HG02973 (cell line): ENCODE measurements at regions not wholly inside any gene's neighbourhood (a gene's known extent, or its start where the extent isn't known, plus 50 kb on each side); places are given as distances from the start of the nearest gene placed in this dataset.

Experiments used
- ATAC-seq: cut with Tn5 transposase; IDR thresholded peaks from one replicate; pipeline ENCODE4 v1.9.1; 2021; ENCODE audit warnings: moderate library complexity; ENCODE audit not compliant: unreplicated experiment

DNA sequence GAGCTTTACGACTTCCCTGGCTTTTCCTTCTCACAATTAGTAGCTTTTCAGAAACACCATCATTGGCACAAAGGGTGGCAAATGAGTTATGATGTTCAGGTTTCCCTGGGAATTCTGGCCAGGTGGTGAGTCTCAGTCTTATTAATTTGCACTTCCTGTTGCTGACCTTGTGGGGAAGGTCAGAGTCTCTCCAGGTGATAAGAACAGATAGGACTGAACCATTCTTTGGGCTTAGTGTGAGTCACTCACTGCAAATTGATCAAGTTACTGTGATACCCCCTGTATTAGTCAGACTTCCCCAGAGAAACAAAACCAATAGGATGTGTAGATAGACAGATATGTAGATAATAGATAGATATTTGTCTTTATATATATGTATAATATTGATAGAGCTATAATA lies 53.8 kb upstream of the RANBP3L start:
- no peak for ATAC-seq

- ATAC-seq: no peak
Measured at GRCh38 chr5:36356915-36357314, 55.2 kb upstream of the RANBP3L start.

GRCh38 chr5:36357391-36357975 lies 55.8 kb upstream of the RANBP3L start:
- no peak for ATAC-seq

- no peak for ATAC-seq
Measured at GRCh38 chr5:36359267-36359666, 57.6 kb upstream of the RANBP3L start.

DNA sequence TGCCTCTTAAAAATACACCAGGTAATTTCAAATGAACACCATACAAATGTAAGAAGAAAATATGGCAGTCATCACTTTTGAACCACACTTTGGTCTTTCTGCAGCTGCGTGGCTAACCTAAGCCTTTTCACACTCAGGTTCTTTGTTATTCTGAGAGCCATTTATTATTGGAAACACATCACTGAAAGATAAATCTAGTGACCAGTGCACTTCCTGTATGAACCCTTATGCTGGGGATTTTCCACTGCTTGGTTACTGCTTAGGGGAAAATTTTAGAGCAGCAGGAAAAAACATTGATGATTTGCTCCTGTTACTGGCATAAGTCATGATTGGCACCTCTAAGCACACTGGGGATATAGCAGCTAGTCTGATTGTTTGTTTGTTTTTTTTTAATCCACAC lies 58.6 kb upstream of the RANBP3L start:
- ATAC-seq: no peak

- no peak for ATAC-seq
Measured at GRCh38 chr5:36363101-36363500, 61.4 kb upstream of the RANBP3L start.

DNA sequence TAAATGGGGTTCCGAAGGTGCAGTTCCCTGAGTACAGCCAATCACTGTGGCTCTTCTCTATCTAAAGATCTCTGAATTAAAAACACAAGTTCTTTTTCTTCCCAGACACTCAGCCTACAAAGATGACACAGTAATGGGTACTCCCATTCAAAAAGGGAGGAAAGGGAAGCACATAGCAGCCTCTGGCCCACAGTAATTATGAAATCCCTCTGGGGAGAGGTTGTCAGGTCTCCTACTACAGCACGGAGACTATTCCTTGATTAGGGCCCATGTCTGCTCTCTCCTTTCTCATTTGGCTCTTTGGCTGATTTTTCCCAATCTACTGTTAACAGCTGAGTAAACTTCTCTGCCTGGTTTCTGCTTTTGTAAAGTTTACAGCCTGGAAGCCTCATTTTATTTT lies 62.0 kb upstream of the RANBP3L start:
- no peak for ATAC-seq

DNA sequence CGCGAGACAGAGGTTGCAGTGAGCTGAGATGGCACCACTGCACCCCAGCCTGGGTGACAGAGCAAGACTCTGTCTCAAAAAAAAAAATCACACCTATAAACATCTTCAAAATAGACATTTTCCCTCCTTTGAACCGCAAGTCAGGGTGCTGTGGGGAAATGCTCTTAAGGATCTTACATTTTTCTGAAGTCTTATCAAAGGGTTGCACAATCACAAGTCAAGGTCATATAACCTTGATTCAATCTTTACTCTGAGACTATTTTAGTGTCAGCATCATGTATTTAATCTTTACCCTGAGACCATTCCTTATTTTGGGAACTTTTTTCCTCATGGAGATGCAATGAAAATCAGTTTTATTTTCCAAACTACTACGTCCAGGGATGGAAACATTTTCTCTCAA lies 62.8 kb upstream of the RANBP3L start:
- ATAC-seq: no peak

DNA sequence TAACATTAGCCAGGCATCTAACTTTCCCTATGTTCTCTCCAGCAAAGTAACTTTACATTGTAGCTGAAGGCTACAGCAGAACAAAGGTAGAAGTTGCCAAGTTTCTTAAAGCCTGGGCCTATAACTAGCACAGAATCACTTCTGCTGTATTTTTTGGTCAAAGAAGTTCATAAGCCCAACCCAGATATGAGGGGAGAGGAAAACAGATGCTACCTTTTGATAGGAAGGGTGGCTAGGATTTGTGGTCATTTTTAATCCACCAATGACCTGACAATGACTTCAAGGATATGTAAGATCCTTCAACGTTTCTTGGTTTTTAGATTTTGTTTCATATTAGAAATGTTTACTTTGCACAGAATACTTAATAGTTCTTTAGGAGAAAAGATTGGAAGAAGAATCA lies 64.2 kb upstream of the RANBP3L start:
- no peak for ATAC-seq

DNA sequence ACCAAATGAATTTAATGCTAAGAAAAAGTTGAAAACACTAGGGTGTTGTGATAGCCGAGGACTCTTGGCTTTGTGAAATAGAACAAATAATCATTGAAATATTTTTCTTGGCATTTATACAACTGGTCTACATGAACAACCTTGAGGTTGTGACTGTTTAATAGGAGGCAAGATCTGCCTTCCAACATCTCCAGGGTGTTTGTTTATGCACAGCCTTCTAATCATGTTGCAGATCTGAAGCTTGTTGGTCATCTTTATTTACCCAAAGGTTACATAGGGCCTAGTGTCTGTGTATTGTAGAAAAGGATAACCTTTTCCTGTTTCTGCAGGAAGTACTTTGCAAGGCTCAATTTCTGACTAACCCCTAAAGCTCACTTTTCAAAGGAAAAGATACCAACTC lies 65.2 kb upstream of the RANBP3L start:
- ATAC-seq: no peak

DNA sequence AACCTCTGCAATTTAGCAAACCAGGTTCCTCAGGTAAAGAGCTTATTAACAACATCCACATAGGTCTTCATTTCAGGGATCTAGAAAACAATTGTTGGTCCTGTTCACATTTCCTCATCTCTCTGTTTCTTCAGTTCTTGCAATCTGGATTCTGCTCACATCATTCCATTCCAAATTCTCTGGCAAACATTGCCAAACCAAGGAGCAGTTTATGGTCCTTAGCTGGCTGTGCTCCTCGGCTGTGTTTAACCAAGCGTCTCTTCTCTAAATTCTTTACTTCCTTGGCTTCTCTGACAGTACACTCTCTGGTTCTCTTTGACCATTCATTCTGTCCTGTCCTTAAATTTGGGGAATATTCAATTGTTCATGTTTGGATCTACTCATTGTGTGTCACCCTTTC lies 65.8 kb upstream of the RANBP3L start:
- ATAC-seq: no peak

GRCh38 chr5:36369219-36369690 lies 67.6 kb upstream of the RANBP3L start:
- ATAC-seq: no peak

DNA sequence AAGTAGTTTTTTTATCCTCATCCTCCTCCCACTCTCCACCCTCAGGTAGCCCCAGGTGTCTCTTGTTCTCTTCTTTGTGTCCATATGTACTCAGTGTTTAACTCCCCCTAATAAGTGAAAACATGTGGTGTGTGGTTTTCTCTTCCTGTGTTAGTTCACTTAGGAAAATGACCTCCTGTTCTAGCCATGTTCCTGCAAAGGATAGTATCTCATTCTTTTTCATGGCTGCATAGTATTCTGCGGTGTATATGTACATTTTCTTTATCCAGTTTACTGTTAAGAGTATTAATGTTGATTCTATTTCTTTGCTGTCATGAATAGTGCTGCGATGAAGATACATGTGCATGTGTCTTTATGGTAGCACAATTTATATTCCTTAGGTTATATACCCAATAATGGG lies 68.4 kb upstream of the RANBP3L start:
- no peak for ATAC-seq

DNA sequence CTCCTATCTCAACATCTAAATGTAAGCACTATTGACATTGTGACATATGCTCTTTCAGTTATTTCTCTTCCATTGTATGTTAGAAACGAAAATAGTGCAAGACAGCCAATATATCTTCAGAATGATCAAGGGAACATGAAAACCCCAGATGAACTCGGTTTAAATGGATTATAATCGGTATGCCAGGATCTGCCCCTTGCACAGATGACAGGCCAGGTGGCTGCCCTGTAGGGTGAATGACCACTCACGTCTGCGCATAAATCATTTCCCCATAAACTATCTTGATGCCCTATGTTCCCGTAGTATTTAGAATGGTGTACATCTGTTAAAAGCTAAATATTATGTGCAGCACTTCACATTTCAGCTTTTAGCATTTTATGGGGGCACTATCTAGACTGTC lies 69.7 kb upstream of the RANBP3L start:
- no peak for ATAC-seq

- no peak for ATAC-seq
Measured at GRCh38 chr5:36373527-36374086, 71.9 kb upstream of the RANBP3L start.

GRCh38 chr5:36374266-36374862 lies 72.7 kb upstream of the RANBP3L start:
- no peak for ATAC-seq

GRCh38 chr5:36377192-36377591 lies 75.5 kb upstream of the RANBP3L start:
- ATAC-seq: no peak

GRCh38 chr5:36378551-36378950 lies 76.8 kb upstream of the RANBP3L start:
- ATAC-seq: no peak

GRCh38 chr5:36382890-36383289 lies 81.2 kb upstream of the RANBP3L start:
- no peak for ATAC-seq

GRCh38 chr5:36383942-36384341 lies 82.2 kb upstream of the RANBP3L start:
- no peak for ATAC-seq

GRCh38 chr5:36384845-36385244 lies 83.1 kb upstream of the RANBP3L start:
- ATAC-seq: no peak

DNA sequence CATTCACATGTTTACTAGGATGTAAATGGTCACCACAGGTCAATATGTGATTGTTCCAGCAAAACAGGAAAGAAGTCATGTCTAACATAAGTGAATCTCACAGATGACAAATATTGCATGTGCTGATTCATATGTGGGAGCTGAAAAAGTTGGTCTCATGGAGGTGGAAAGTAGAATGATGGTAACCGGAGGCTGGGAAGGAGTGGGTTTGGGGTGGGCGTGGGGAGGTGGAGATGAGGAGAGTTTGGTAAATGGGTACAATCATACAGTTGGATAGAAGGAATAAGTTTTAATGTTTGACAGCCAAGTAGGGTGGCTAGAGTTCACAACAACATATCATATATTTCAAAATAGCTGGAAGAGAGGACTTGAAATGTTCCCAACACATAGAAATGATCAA lies 83.8 kb upstream of the RANBP3L start:
- no peak for ATAC-seq

DNA sequence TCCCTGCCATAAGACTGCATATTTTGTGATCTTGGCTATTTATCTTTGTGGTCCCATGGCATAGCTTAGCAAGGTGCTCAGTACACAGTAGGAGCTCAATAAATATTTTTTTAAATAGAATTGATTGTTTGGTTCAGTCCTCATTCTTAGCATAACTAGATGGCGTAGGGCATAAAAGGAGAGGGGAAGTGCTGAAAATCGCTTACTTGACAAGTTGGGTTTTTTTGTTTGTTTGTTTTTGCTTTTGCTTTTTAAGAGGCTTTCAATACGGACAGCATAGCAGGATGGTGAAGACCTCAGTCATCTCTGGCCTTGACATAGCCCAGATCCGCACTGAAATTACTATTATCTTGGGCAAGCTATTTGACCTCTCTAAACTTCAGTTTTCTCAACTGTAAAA lies 86.6 kb upstream of the RANBP3L start:
- no peak for ATAC-seq
